ENCODE measurements at regions not wholly inside any gene's neighbourhood (a gene's known extent, or its start where the extent isn't known, plus 50 kb on each side); places are given as distances from the start of the nearest gene placed in this dataset.

- TF ChIP-seq CTCF (IDR thresholded peaks at IDR 0.05 in 2 of 3, conservative IDR thresholded peaks at IDR 0.05 in 1 of 3; ENCODE audit: control insufficient read depth in 2 of 3, extremely low read depth in 1 of 3, insufficient read depth in 1 of 3, low read depth in 3 of 3, low read length in 3 of 3) (no peak), NR2C2 (IDR thresholded peaks at IDR 0.05; ENCODE audit: borderline replicate concordance, control insufficient read depth, insufficient read length, low read depth) (no peak), NFYA (IDR thresholded peaks at IDR 0.05; ENCODE audit: borderline replicate concordance, low read depth, low read length) (no peak), JUND (IDR thresholded peaks at IDR 0.05; ENCODE audit: low read depth, low read length) (no peak), ATF3 (IDR thresholded peaks at IDR 0.05; ENCODE audit: borderline replicate concordance, extremely low read depth, low read depth, low read length) (no peak), SIX5 (IDR thresholded peaks at IDR 0.05; ENCODE audit: low read depth, low read length, severe bottlenecking) (no peak), POLR2AphosphoS5 (IDR thresholded peaks at IDR 0.05; ENCODE audit: low read length) (no peak), REST (IDR thresholded peaks at IDR 0.05; ENCODE audit: low read depth, low read length) (no peak), NRF1 (conservative IDR thresholded peaks at IDR 0.05; ENCODE audit: low read depth, low read length) (no peak)
Measured at GRCh38 chr2:182639971-182640370, 76.1 kb upstream of the DNAJC10 start.

Measured in GM12878 (cell line).